GM18505 (cell line): ENCODE measurements at regions not wholly inside any gene's neighbourhood (a gene's known extent, or its start where the extent isn't known, plus 50 kb on each side); places are given as distances from the start of the nearest gene placed in this dataset.

Experiments
- ATAC-seq: cut with Tn5 transposase; IDR thresholded peaks from one replicate; pipeline ENCODE4 v1.9.1; 2021; ENCODE audit not compliant: unreplicated experiment
- POLR2A ChIP-seq: IDR thresholded peaks from 4 replicates; pipeline ENCODE4 v1.6.1; 2011; ENCODE audit warnings: borderline replicate concordance; ENCODE audit not compliant: insufficient read depth, insufficient read length; ENCODE audit errors: extremely low read depth

DNA sequence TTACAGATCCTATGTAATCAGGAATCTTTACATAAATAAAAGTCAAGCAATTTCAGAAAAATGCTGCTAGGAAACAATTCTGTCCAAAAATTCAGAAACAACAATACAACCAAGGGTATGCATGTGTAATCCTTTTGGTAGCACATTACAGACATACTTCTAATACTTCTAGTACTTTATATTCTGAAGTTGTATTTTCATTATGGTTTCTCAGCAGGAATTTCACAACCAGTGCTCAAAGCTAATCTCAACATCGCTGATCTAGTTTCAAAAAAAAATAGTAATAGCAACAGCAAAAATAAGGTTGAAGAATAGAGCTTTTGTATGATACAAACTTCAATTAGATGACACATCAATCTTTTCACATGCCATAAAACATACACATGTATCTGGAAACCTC lies 545.2 kb downstream of the LTN1 start:
- no peak for ATAC-seq
- no peak for TF ChIP-seq POLR2A

DNA sequence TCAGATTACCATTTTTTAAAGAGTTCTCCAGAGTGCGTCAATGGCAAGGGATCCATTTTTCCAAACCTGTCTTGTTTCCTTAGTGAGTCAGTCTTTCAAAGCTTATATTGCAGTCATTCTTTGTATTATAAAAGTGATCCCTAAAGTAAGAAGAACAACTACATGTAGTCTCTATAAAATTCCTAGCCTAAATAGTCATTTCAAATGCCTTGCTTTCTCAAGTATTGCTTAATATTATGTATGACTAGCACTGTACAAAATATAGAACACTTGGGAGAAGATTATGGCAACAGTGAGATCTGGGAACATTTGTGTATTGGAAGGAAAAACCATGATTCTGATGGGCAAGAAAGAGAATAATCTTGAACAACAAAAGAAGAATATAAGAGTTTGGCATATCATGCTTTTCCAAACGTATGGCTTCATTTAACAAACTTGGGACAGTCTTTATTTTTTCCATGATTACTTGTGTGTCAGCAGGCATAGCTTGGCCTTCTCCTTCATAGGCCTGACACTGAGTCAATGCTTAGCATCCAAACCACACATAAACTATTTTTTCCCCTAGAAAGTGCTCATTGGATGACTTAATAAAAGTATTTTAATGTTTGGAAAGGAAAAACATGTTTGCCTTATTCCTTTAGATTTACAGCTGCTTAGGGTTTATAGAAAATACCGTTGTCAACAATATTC lies 547.4 kb downstream of the LTN1 start:
- ATAC-seq: no peak
- TF ChIP-seq POLR2A: no peak

DNA sequence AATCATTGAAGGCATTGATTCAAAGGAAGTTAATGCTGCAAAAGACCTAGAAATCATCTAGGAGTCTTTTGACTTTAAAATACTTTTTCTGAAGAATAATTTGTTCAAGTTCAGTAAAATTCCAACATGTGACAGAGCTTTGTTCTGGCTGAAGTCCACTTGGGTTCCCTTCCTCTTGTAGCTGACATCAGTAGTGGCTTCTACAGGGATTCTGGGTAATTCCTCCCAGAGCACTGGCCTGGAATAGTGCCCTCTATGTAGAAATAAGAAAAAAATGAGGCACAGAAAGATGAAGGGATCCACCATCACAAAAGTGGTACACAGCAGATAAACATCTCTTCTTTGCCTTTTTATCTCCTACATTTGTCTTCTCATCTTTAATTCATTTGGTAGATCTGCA lies 548.1 kb downstream of the LTN1 start:
- ATAC-seq: no peak
- no peak for TF ChIP-seq POLR2A

DNA sequence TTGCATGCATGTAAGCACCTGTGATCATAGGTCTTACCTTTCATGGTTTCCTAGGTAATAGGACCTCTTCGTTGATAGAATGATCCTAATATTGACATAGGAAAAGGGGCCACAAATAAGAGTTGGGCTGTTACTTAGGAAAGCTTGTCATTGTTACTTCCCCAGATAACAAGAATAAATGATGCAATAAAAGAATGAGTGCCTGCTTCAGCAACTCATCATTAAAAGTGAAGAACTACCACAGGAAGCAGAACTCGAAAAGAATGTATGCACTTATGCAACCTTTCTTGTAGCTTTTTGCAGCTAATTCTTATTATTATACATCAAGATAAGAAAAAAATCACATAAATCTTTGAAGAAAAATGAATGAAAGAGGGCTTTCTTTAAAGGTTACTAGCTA lies 548.6 kb downstream of the LTN1 start:
- ATAC-seq: no peak
- TF ChIP-seq POLR2A: no peak

DNA sequence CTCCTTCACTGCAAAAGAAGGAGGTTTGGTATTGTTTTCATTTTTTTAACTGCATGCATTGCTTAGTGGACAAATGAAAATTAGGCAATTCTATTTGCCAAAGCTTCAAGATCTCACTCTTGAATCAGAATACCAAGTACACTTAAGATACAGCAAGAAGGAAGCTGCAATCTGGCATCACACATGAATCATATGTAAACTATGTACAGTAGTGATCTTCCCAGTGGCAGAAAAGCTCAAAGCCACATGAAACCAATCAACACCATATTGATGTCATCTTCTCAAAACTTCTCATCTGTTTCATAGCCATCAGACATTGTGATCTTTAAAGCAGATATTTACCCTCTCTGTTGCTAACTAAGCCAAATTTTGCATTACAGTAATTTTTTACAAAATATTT lies 550.1 kb downstream of the LTN1 start:
- no peak for TF ChIP-seq POLR2A
- ATAC-seq: no peak

DNA sequence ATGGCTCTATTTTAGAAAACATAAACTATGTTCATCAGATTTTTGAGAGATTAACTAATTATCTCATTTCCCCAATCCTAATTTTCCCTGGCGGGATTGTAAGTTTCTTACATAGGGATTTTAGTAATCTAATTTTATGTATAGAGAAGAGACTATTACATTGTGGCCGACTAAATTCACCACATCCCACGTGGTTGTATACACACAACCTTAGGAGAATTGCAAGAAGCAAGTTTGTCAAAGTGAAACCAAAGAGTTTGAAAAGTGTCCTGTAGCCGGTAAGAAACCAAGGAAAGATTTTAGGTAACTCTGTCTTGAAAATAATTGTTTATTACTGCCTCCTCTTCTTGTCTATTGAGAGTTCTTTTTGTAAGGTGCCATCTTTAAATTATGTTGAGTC lies 550.6 kb downstream of the LTN1 start:
- ATAC-seq: no peak
- TF ChIP-seq POLR2A: no peak

DNA sequence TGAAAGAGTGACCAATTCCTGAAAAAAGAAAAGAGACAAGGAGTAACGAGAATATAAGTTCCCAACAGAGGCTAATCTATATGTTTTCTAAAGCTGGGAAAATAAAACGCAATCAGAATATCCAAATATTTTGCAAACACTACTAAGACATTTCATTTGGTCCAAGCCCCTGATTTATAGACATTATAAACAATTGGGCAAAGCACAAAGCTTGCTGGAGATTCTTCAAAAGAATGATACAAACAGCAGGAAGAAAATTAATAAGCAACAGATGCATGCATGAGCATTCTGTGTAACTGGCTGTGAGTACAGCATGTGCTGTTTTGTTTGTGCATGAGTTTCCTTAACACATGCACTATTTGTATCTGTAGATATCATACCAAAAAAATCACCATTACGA lies 552.9 kb downstream of the LTN1 start:
- TF ChIP-seq POLR2A: no peak
- ATAC-seq: no peak

DNA sequence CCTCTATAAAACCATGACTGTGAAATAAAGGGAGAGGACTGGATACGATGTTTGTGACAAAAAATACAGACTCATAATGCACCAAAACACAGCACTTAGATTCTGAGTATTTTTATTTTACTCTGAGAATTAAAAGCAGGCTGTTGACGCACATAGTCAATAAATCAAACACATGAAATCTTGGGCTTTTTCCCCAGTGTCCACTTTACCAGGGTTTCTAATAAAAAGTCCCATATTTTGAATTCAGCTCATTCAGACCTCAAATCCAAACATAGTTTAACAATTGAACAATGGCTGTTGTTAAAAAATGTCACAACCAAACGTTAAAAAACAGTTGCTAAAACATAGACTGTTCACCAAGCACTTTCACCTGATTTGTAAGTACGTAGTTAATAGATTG lies 553.4 kb downstream of the LTN1 start:
- TF ChIP-seq POLR2A: no peak
- no peak for ATAC-seq

DNA sequence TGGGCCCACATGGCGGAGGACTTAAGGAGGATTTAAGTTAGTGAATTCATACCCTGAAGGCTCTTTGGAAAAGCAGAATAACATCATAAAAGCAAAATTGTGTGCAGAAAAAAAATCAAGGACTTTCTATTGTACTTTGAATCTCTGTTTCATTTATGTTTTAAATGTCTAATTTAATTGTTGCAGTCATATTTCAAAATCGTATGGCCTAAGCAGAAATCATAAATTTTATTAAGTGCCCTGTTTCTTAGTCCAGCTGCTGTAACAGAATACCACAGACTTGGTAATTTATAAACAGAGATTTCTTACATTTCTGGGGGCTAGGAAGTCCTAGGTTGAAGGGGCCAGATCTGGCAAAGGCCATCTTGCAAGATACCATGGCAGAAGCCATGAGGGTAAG lies 555.6 kb downstream of the LTN1 start:
- TF ChIP-seq POLR2A: no peak
- ATAC-seq: no peak

DNA sequence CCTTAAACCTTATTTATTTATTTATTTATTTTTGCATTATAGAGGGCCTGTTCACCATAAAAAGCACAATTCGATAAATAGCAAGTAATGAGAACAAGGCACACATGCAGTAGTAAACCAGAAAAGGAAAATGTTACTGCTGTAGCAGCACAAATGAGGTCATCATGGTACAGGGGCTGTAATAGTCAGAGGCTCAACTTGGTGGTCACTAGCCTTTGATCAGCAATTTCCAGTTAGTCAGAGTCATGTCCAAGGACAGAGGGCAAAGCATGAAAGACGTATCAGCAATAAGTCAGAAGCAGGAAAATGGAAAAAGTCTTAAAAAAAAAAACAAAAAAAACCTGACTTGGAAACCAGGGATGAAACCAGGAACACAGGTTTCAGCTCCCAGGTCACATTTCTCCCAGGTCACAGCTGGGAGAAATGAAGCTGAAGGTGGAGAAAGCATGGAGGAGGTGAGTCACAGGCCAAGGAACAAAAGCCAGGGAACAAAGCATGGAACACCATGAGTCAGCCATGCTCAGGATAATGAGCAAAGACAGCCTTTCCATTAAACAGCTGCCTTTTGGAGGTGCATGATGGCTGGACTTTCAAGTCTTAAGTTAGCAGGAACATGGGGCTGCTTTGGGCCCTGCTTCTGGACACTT lies 556.3 kb downstream of the LTN1 start:
- no peak for ATAC-seq
- no peak for TF ChIP-seq POLR2A

DNA sequence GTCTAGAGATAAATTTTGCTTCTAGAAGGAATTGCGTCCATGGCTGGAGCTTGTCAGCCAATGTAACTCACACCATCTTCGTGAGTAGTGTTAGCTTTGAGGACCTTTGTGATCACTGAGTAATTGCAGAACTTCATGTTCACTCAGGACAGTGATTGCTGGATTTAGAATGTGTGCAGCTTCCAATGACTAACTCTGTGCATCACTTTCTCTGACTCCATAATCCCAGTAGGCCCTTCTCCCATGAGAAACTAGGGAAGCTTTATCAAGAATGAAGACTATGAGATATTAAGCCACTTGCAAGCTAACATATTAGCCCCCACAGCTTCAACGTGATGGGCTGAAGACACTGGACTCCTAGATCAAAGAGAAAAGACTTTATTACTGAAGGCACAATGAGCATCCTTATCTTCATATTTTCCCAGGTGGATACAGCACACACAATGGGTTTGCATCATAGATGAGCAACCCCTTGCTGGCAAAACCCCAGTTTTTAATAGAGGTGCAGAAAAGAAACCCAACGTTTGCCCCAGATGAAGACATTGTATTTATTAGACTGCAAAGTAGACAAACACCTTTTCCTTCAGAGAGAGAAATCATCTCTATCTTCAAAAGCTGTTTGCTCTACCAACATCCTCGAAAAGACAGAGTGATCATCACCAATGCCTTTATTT lies 561.0 kb downstream of the LTN1 start:
- no peak for ATAC-seq

DNA sequence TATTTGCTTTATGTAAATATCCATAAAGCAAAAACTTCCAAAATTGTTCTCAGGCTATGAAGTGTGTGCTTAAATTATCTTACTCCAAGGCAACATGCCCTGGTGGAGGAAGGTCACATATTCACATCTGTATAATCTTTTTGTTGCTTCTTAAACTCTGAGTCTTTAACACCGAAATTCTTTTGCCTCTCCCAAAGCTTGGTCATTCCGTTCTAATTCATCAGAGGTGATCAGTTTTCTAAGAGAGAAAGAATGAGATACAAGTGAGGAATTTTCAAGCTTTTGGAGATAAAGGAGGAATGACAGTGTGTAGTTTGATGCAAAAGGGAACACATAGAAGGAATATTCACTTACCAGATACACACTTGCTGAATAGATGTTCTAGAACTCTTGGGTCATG lies 561.7 kb downstream of the LTN1 start:
- ATAC-seq: no peak

More for the DNA sequence above, 561.0 kb downstream of the LTN1 start:
- no peak for TF ChIP-seq POLR2A

DNA sequence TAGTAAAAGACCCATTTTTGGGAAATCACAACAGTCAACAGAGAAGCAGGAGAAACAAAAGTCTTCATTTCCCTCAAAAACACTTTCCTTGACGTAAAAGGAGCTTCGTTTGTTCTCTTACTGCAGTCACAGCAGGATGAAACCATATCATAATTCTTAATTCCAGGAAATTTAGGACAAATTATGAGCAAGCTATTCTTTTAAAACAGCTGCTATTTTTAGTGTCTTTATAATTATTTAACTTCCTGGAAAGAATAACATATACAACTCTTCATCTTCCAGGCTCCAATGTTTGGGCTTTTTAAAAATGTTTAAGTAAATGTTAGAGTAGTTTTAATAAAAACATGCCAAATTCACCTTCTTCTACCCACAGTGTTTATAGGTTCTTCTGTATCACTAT lies 563.5 kb downstream of the LTN1 start:
- ATAC-seq: no peak
- no peak for TF ChIP-seq POLR2A

More for the DNA sequence above, 561.7 kb downstream of the LTN1 start:
- no peak for TF ChIP-seq POLR2A
